H1 (cell line): ENCODE measurements at regions not wholly inside any gene's neighbourhood (a gene's known extent, or its start where the extent isn't known, plus 50 kb on each side); places are given as distances from the start of the nearest gene placed in this dataset.

ENCODE experiments used
- CTCF ChIA-PET: fragments of 300-600 bp; sonication (Branson Sonifier 250); formaldehyde crosslinking; loops from one replicate; lab custom pipeline; 2021; ENCODE audit not compliant: partially characterized antibody; lab: Charles Lee
- POLR2A ChIA-PET: fragments of 300-600 bp; sonication (Branson Sonifier 250); formaldehyde crosslinking; loops from one replicate; lab custom pipeline; 2021; ENCODE audit warnings: inconsistent platforms; ENCODE audit not compliant: partially characterized antibody; lab: Charles Lee
- DNase-seq, 2 experiments: peaks; one replicate each; pipeline versions ENCODE4 v3.0.0 to v3.0.0-alpha.2; 2010 to 2022; ENCODE audit warnings: low spot score in 2 of 2, low read depth in 1 of 2, mixed read lengths in 1 of 2
- FAIRE-seq: peaks from 2 replicates; lab custom pipeline; 2011; peaks lifted over from hg19 to GRCh38; lab: Jason Lieb, UNC
- H2AFZ ChIP-seq: 2 replicates; pipeline ENCODE4 v1.8.1; 2012; ENCODE audit warnings: low read length, inconsistent platforms
- H2AK5ac ChIP-seq: 2 replicates; pipeline ENCODE4 v1.6.1; 2013; ENCODE audit warnings: low read depth, low read length
- H2BK120ac ChIP-seq: replicated peaks from 2 replicates; pipeline ENCODE3; 2013; ENCODE audit warnings: low read depth, low read length, inconsistent platforms
- H2BK12ac ChIP-seq: 2 replicates; pipeline ENCODE4 v1.6.1; 2013; ENCODE audit warnings: low read depth, low read length
- H2BK15ac ChIP-seq: 2 replicates; pipeline ENCODE4 v1.6.1; 2013; ENCODE audit warnings: low read length
- H2BK20ac ChIP-seq: 2 replicates; pipeline ENCODE4 v1.6.1; 2013; ENCODE audit warnings: low read length
- H2BK5ac ChIP-seq: 2 replicates; pipeline ENCODE4 v1.6.1; 2013; ENCODE audit warnings: low read depth, low read length
- H3K14ac ChIP-seq: 2 replicates; pipeline ENCODE4 v1.6.1; 2013; ENCODE audit warnings: inconsistent platforms; ENCODE audit not compliant: insufficient read length
- H3K18ac ChIP-seq: 2 replicates; pipeline ENCODE4 v1.6.1; 2013; ENCODE audit warnings: low read length; ENCODE audit errors: extremely low read depth
- H3K23ac ChIP-seq: 2 replicates; pipeline ENCODE4 v1.6.1; 2013; ENCODE audit warnings: inconsistent platforms; ENCODE audit not compliant: insufficient read length
- H3K23me2 ChIP-seq: 2 replicates; pipeline ENCODE4 v1.6.1; 2013; ENCODE audit warnings: low read depth, low read length
- H3K27ac ChIP-seq: 2 replicates; pipeline ENCODE4 v1.6.1; 2011; ENCODE audit warnings: low read depth, low read length, inconsistent platforms
- H3K27me3 ChIP-seq, 4 experiments: replicated peaks in 1 of 4; 1 replicate in 1 of 4; 2 replicates in 3 of 4; pipeline versions ENCODE4 v1.6.1 to v1.8.1; 2011 to 2013; ENCODE audit warnings: low read length in 3 of 4, mild to moderate bottlenecking in 3 of 4, inconsistent platforms in 2 of 4, mixed read lengths in 2 of 4, moderate library complexity in 1 of 4; ENCODE audit not compliant: control insufficient read depth in 3 of 4, insufficient read depth in 3 of 4; ENCODE audit errors: extremely low read depth in 1 of 4
- H3K36me3 ChIP-seq, 4 experiments: 2 replicates each; pipeline versions ENCODE4 v1.6.1 to v1.8.1; 2011 to 2013; ENCODE audit warnings: mild to moderate bottlenecking in 4 of 4, low read length in 3 of 4, moderate library complexity in 2 of 4, control low read depth in 1 of 4, inconsistent platforms in 1 of 4; ENCODE audit not compliant: insufficient read depth in 4 of 4, control insufficient read depth in 2 of 4
- H3K4ac ChIP-seq: replicated peaks from 2 replicates; pipeline ENCODE3; 2013; ENCODE audit warnings: low read length, low read depth, mixed read lengths, inconsistent platforms; ENCODE audit not compliant: insufficient read length
- H3K4me1 ChIP-seq, 4 experiments: replicated peaks in 1 of 4; 1 replicate in 1 of 4; 2 replicates in 3 of 4; pipeline versions ENCODE4 v1.6.1 to v1.8.1; 2011 to 2013; ENCODE audit warnings: low read length in 3 of 4, inconsistent platforms in 2 of 4, mixed read lengths in 1 of 4; ENCODE audit not compliant: insufficient read depth in 4 of 4, control insufficient read depth in 3 of 4
- H3K4me2 ChIP-seq, 2 experiments: 2 replicates each; pipeline versions ENCODE4 v1.6.1 to v1.8.1; 2011 to 2013; ENCODE audit warnings: low read depth in 2 of 2, low read length in 2 of 2, control low read depth in 1 of 2, inconsistent platforms in 1 of 2, mild to moderate bottlenecking in 1 of 2; ENCODE audit not compliant: insufficient read depth in 1 of 2
- H3K4me3 ChIP-seq, 4 experiments: fragments of 200-600, 300-600 bp in 1 of 4; sonication (generic), shearing (Covaris generic), sonication (Bioruptor Twin) in 1 of 4; 2 replicates each; pipeline versions ENCODE4 v1.5.1 to v1.8.1; 2011 to 2016; ENCODE audit warnings: low read length in 4 of 4, low read depth in 3 of 4, control low read depth in 2 of 4, inconsistent platforms in 2 of 4, mild to moderate bottlenecking in 2 of 4, mixed read lengths in 1 of 4, moderate library complexity in 1 of 4; ENCODE audit not compliant: insufficient read depth in 2 of 4; ENCODE audit errors: extremely low read depth in 1 of 4
- H3K56ac ChIP-seq: replicated peaks from 2 replicates; pipeline ENCODE3; 2013; ENCODE audit warnings: low read depth, mild to moderate bottlenecking, mixed read lengths, low read length, inconsistent platforms; ENCODE audit not compliant: insufficient read length
- H3K79me1 ChIP-seq: 2 replicates; pipeline ENCODE4 v1.6.1; 2013; ENCODE audit warnings: low read depth, low read length, control low read depth
- H3K79me2 ChIP-seq, 2 experiments: 2 replicates each; pipeline versions ENCODE4 v1.6.1 to v1.8.1; 2012 to 2013; ENCODE audit warnings: low read length in 2 of 2, mild to moderate bottlenecking in 2 of 2, inconsistent platforms in 1 of 2; ENCODE audit not compliant: insufficient read depth in 2 of 2, control insufficient read depth in 1 of 2
- H3K9ac ChIP-seq, 4 experiments: replicated peaks in 1 of 4; 1 replicate in 1 of 4; 2 replicates in 3 of 4; pipeline versions ENCODE4 v1.6.1 to v1.8.1; 2011 to 2013; ENCODE audit warnings: low read depth in 3 of 4, low read length in 3 of 4, control low read depth in 2 of 4, mild to moderate bottlenecking in 2 of 4, moderate library complexity in 2 of 4, inconsistent platforms in 1 of 4; ENCODE audit errors: extremely low read depth in 1 of 4
- H3K9me3 ChIP-seq, 2 experiments: 2 replicates each; pipeline versions ENCODE4 v1.6.1 to v1.8.1; 2012 to 2013; ENCODE audit warnings: mild to moderate bottlenecking in 2 of 2, moderate library complexity in 2 of 2, control low read depth in 1 of 2, inconsistent platforms in 1 of 2, low read depth in 1 of 2, low read length in 1 of 2, mixed read lengths in 1 of 2; ENCODE audit not compliant: insufficient read depth in 2 of 2
- H4K20me1 ChIP-seq, 2 experiments: replicated peaks in 1 of 2; 2 replicates each; pipeline versions ENCODE3 to v1.8.1; 2011 to 2013; ENCODE audit warnings: inconsistent platforms in 2 of 2, low read length in 2 of 2, mild to moderate bottlenecking in 1 of 2; ENCODE audit not compliant: insufficient read depth in 2 of 2, control insufficient read depth in 1 of 2
- H4K5ac ChIP-seq: 2 replicates; pipeline ENCODE4 v1.6.1; 2013; ENCODE audit warnings: low read length, low read depth, mixed read lengths, inconsistent platforms; ENCODE audit not compliant: insufficient read length
- H4K8ac ChIP-seq: 2 replicates; pipeline ENCODE4 v1.8.0; 2013; ENCODE audit warnings: mild to moderate bottlenecking, moderate library complexity, low read length, inconsistent platforms; ENCODE audit not compliant: insufficient read depth; ENCODE audit errors: extremely low read depth
- H4K91ac ChIP-seq: replicated peaks from 2 replicates; pipeline ENCODE3; 2013; ENCODE audit warnings: low read length, mixed read lengths, inconsistent platforms; ENCODE audit not compliant: insufficient read length
- ASH2L ChIP-seq: fragments of 200-600, 300-600 bp; sonication (generic); IDR thresholded peaks from one replicate; pipeline ENCODE4 v1.7.1; 2017; ENCODE audit warnings: low read length
- CBX8 ChIP-seq: fragments of 300-800, 300-1000 bp; sonication (generic); IDR thresholded peaks from 2 replicates; pipeline ENCODE4 v1.7.1; 2016; ENCODE audit warnings: low read depth, low read length, borderline replicate concordance
- CHD2 ChIP-seq: IDR thresholded peaks from 2 replicates; pipeline ENCODE4 v1.6.1; 2012; ENCODE audit warnings: low read length, improper control_type of control experiment
- CREB1 ChIP-seq: IDR thresholded peaks from 2 replicates; pipeline ENCODE4 v1.6.1; 2012; ENCODE audit warnings: inconsistent platforms
- CTBP2 ChIP-seq: IDR thresholded peaks from 2 replicates; pipeline ENCODE4 v1.7.0; 2011; ENCODE audit warnings: borderline replicate concordance, mild to moderate bottlenecking, moderate library complexity, mixed read lengths, low read length; ENCODE audit not compliant: insufficient read depth, insufficient read length
- JUND ChIP-seq: IDR thresholded peaks from 2 replicates; pipeline ENCODE4 v1.6.1; 2011; ENCODE audit warnings: mild to moderate bottlenecking, improper control_type of control experiment, low read length
- KDM5A ChIP-seq: fragments of 200-600 bp; IDR thresholded peaks from 2 replicates; pipeline ENCODE4 v1.7.1; 2012; ENCODE audit warnings: mild to moderate bottlenecking, low read length, inconsistent platforms, mixed read lengths
- NRF1 ChIP-seq: IDR thresholded peaks from 2 replicates; pipeline ENCODE4 v1.6.1; 2011; ENCODE audit warnings: mild to moderate bottlenecking, low read depth, low read length, improper control_type of control experiment
- POLR2AphosphoS5 ChIP-seq: IDR thresholded peaks from 2 replicates; pipeline ENCODE4 v1.6.1; 2011; ENCODE audit warnings: low read depth, low read length
- RAD21 ChIP-seq, 2 experiments: IDR thresholded peaks in 1 of 2; conservative IDR thresholded peaks in 1 of 2; 2 replicates each; pipeline ENCODE4 v1.6.1; 2011; ENCODE audit warnings: low read depth in 2 of 2, low read length in 2 of 2, improper control_type of control experiment in 1 of 2, inconsistent platforms in 1 of 2, mild to moderate bottlenecking in 1 of 2, moderate library complexity in 1 of 2
- RFX5 ChIP-seq: IDR thresholded peaks from 2 replicates; pipeline ENCODE4 v1.6.1; 2011; ENCODE audit warnings: low read depth, low read length, improper control_type of control experiment, borderline replicate concordance
- RNF2 ChIP-seq: fragments of 200-900, 300-1000 bp; sonication (generic); IDR thresholded peaks from 2 replicates; pipeline ENCODE4 v1.7.1; 2016; ENCODE audit warnings: borderline replicate concordance, low read depth, mild to moderate bottlenecking, antibody characterized with exemption, low read length; ENCODE audit not compliant: poor library complexity, severe bottlenecking; ENCODE audit errors: missing control alignments
- SAP30 ChIP-seq: fragments of 300-600 bp; sonication (generic); IDR thresholded peaks from 2 replicates; pipeline ENCODE4 v1.7.1; 2012; ENCODE audit warnings: low read length, moderate library complexity, mild to moderate bottlenecking, inconsistent platforms; ENCODE audit not compliant: insufficient read depth, insufficient replicate concordance
- SUZ12 ChIP-seq: fragments of 200-600 bp; sonication (generic); IDR thresholded peaks from 2 replicates; pipeline ENCODE4 v1.6.1; 2012; ENCODE audit warnings: mild to moderate bottlenecking, inconsistent platforms, low read length, moderate library complexity, mixed read lengths
- WGBS, 2 experiments: shearing (Covaris generic) in 1 of 2; methylation state at CpG; one replicate each; pipeline versions ENCODE4 v1.1.6 to v1.1.7; 2013 to 2015; ENCODE audit warnings: low lambda C conversion rate in 2 of 2, mixed read lengths in 2 of 2, inconsistent platforms in 1 of 2, low coverage in 1 of 2, missing lambda C conversion rate in 1 of 2; ENCODE audit not compliant: insufficient replicate concordance in 2 of 2, insufficient coverage in 1 of 2, insufficient read length in 1 of 2; ENCODE audit errors: extremely low coverage in 1 of 2, missing lambda C conversion rate in 1 of 2; 5-methylcytosine and 5-hydroxymethylcytosine counted together

DNA sequence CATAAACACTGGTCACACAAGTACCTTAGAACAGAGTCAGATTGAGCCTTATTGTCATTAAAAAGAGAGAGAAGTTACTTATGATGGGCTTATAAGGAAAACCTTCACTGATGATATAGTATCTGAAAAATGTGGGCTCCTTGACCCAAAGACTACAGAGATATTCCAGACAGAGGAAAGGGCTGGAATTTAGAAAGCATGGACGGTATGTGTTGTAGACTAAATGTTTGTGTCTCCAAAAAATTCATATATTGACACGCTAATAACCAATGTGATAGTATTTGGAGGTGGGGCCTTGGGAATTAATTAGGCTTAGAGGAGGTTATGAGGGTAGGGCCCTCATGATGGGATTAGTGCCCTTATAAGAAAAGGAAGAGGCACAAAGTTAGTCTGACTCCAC, 61.0 kb upstream of the DAZL start:
- no peak overlapping the region for H2AFZ ChIP-seq
- peaks cover 3 to 8% of the 10 kb centered on the region in 2 experiments; a peak in 2 of 4 replicates for H3K9me3 ChIP-seq
- no peak overlapping the region for H3K9ac ChIP-seq
- H2BK120ac ChIP-seq = peak overlapping the region; percentile 26
- H3K4me1 ChIP-seq = peaks cover 0 to 28% (median 23%) of the 10 kb centered on the region in 4 experiments; a peak in 6 of 7 replicates
- DNase-seq = no peak
- H3K23ac ChIP-seq = no peak overlapping the region
- H3K23me2 ChIP-seq = no peaks in the 10 kb centered on the region
- H4K5ac ChIP-seq = peak overlapping the region; percentile 12
- H4K20me1 ChIP-seq = no peaks in the 10 kb centered on the region
- H3K27ac ChIP-seq = no peak overlapping the region
- CTCF ChIA-PET = no interaction called here
- no peak overlapping the region for H3K4ac ChIP-seq
- H4K91ac ChIP-seq = peak overlapping the region; percentile 63
- no peak overlapping the region for H3K18ac ChIP-seq
- 87% methylated on average over 2 of the region's 2 CpGs; no CpG with 5 or more reads in 1 of the 2 experiments for WGBS, 2 experiments
- H3K4me3 ChIP-seq = no peak overlapping the region
- peak overlapping the region; percentile 23; the same call in 1 of the 2 replicates for H2BK20ac ChIP-seq
- no peak overlapping the region for H2BK15ac ChIP-seq
- FAIRE-seq = no peak
- no peak overlapping the region for H3K56ac ChIP-seq
- no peaks in the 10 kb centered on the region; the same call in 1 of the 2 replicates for H3K79me1 ChIP-seq
- no peak overlapping the region for H3K4me2 ChIP-seq
- H2AK5ac ChIP-seq = no peak overlapping the region
- POLR2A ChIA-PET = interaction anchor here (1.0 kb wide), 1 partner anchor 19 kb away, joined by 3 read pairs; no protein-coding TSS in a partner anchor
- H3K79me2 ChIP-seq = peaks cover 0 to 31% of the 10 kb centered on the region in 2 experiments; a peak in 2 of 4 replicates
- H3K36me3 ChIP-seq = peaks cover 0 to 37% (median 12%) of the 10 kb centered on the region in 4 experiments; a peak in 6 of 8 replicates
- H2BK12ac ChIP-seq = peak overlapping the region; percentile 55; the same call in 1 of the 2 replicates
- H3K14ac ChIP-seq = no peak overlapping the region
- H3K27me3 ChIP-seq = no peaks in the 10 kb centered on the region
- no peak overlapping the region for H4K8ac ChIP-seq
- H2BK5ac ChIP-seq = peak overlapping the region; percentile 3; the same call in 1 of the 2 replicates
- TF ChIP-seq RAD21 (IDR thresholded peaks at IDR 0.05 in 1 of 2, conservative IDR thresholded peaks at IDR 0.05 in 1 of 2; ENCODE audit: low read depth in 2 of 2, low read length in 2 of 2) (no peak), CREB1 (no peak), ASH2L (no peak), SUZ12 (no peak), RNF2 (no peak), JUND (no peak), CHD2 (no peak), CBX8 (no peak), NRF1 (no peak), CTBP2 (no peak), SAP30 (no peak), POLR2AphosphoS5 (no peak), KDM5A (no peak), RFX5 (no peak)
